OCI-LY7 (cell line): ENCODE measurements at regions not wholly inside any gene's neighbourhood (a gene's known extent, or its start where the extent isn't known, plus 50 kb on each side); places are given as distances from the start of the nearest gene placed in this dataset.

Experiments used
- BruUV-seq: library from RNA; stranded (reverse); fragments of 400-500 nt; replicated peaks from 2 replicates; lab custom pipeline; 2021; lab: Mats Ljungman, UMichigan
- CTCF ChIA-PET: fragments of 300-600 bp; sonication (Branson Sonifier 250); formaldehyde crosslinking; loops from one replicate; lab custom pipeline; 2022; ENCODE audit warnings: antibody characterized with exemption; ENCODE audit not compliant: unreplicated experiment; lab: Charles Lee
- POLR2A ChIA-PET: fragments of 300-600 bp; sonication (Branson Sonifier 250); formaldehyde crosslinking; loops from one replicate; lab custom pipeline; 2022; ENCODE audit warnings: antibody characterized with exemption; lab: Charles Lee
- DNase-seq: peaks from one replicate; pipeline ENCODE4 v3.0.0-alpha.2; 2015; ENCODE audit warnings: low spot score
- H2AFZ ChIP-seq: fragments of 200-600 bp; sonication (generic), shearing (Covaris generic); 2 replicates; pipeline ENCODE4 v1.6.1; 2014; ENCODE audit warnings: mild to moderate bottlenecking, antibody characterized with exemption, low read length, moderate library complexity
- H3K27ac ChIP-seq: fragments of 200-600 bp; sonication (generic); 2 replicates; pipeline ENCODE4 v1.5.1; 2014; ENCODE audit warnings: mixed run types, low read depth, mild to moderate bottlenecking, moderate library complexity, low read length, inconsistent platforms; ENCODE audit not compliant: poor library complexity, severe bottlenecking
- H3K36me3 ChIP-seq: fragments of 200-600 bp; sonication (generic); 2 replicates; pipeline ENCODE4 v1.6.1; 2014; ENCODE audit warnings: mild to moderate bottlenecking, antibody characterized with exemption, low read length, moderate library complexity, mixed read lengths; ENCODE audit not compliant: insufficient read depth
- H3K4me1 ChIP-seq: fragments of 200-600 bp; sonication (generic); 2 replicates; pipeline ENCODE4 v1.5.1; 2014; ENCODE audit warnings: mild to moderate bottlenecking, low read length; ENCODE audit not compliant: insufficient read depth, poor library complexity, severe bottlenecking
- H3K4me2 ChIP-seq: fragments of 200-600 bp; sonication (generic); 2 replicates; pipeline ENCODE4 v1.6.1; 2014; ENCODE audit warnings: mild to moderate bottlenecking, low read length
- H3K4me3 ChIP-seq: fragments of 200-600 bp; sonication (generic); 2 replicates; pipeline ENCODE4 v1.5.1; 2014; ENCODE audit warnings: mild to moderate bottlenecking, low read depth, low read length; ENCODE audit not compliant: poor library complexity, severe bottlenecking
- H3K79me2 ChIP-seq: fragments of 200-600 bp; sonication (generic); 2 replicates; pipeline ENCODE4 v1.6.1; 2016; ENCODE audit warnings: low read depth, mild to moderate bottlenecking, low read length, moderate library complexity, mixed read lengths; ENCODE audit not compliant: insufficient read depth
- H3K9me2 ChIP-seq: fragments of 200-600 bp; sonication (generic); 2 replicates; pipeline ENCODE4 v1.6.1; 2016; ENCODE audit warnings: mild to moderate bottlenecking, low read length, mixed read lengths; ENCODE audit not compliant: insufficient read depth
- H3K9me3 ChIP-seq: fragments of 200-600 bp; sonication (generic); 2 replicates; pipeline ENCODE4 v1.6.1; 2014; ENCODE audit warnings: mild to moderate bottlenecking, mixed run types, low read length, mixed read lengths
- H4K20me1 ChIP-seq: fragments of 200-600 bp; sonication (generic); 2 replicates; pipeline ENCODE4 v1.6.1; 2014; ENCODE audit warnings: mild to moderate bottlenecking, antibody characterized with exemption, low read length, moderate library complexity, mixed read lengths; ENCODE audit not compliant: insufficient read depth
- EZH2phosphoT487 ChIP-seq: fragments of 200-600 bp; sonication (generic); IDR thresholded peaks from 2 replicates; pipeline ENCODE4 v1.6.1; 2018; ENCODE audit warnings: low read depth, borderline replicate concordance, mild to moderate bottlenecking, mixed run types, antibody characterized with exemption, low read length, moderate library complexity, mixed read lengths
- intact Hi-C: fragments of 100-400 bp; cut with micrococcal nuclease; formaldehyde crosslinking; loops from one replicate; pipeline ENCODE4 v1.10.0; 2022; ENCODE audit not compliant: unreplicated experiment
- TF ChIP-seq, protein P1 (sequence below): fragments of 200-600 bp; sonication (generic); conservative IDR thresholded peaks from 2 replicates; pipeline ENCODE4 v1.5.1; 2014; ENCODE audit warnings: mild to moderate bottlenecking, antibody characterized with exemption, low read length, moderate library complexity, mixed read lengths

DNA sequence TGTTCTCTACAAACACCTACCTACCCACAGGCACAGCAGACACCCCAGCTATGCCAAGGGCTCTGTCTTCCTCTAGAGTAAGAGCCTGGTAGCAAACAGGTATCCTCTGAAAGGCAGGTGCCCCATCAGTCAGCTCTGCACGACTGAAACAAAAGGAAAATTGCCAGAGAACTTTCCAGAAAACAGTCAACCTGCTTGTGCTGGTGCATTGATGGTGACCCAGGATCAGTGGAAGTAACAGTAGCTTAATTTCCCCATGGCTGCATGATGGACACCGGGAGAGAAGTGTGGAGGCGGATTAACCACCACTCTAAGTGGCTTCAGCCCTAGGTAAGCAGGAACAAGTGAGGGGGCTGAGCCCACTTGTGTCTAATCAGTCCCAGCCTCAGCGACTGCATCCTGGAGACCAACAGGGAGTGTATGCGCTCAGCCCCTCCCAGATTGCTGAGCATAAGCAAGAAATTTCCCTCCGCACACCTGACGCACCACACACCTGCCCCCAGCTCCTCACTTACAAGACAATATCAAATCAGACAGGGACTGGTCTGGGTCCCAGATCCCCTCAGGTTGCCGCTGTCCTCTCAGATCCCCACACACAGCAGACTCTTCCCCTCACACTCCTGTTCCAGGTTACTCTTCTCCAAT, 70.7 kb upstream of the IGLL5 start:
- H3K79me2 ChIP-seq, result no peaks in the 10 kb centered on the region
- H3K9me2 ChIP-seq, result no peaks in the 10 kb centered on the region
- H4K20me1 ChIP-seq, result no peaks in the 10 kb centered on the region
- no peak overlapping the region for H3K27ac ChIP-seq
- no TSS peak for BruUV-seq
- no peaks in the 10 kb centered on the region for H3K36me3 ChIP-seq
- 0 out of 2 replicates have a peak overlapping the region, but pooled peaks have one; percentile 21 for H3K4me2 ChIP-seq
- POLR2A ChIA-PET, result no interaction called here
- TF ChIP-seq EZH2phosphoT487, result no peak
- TF ChIP-seq, protein P1, sequence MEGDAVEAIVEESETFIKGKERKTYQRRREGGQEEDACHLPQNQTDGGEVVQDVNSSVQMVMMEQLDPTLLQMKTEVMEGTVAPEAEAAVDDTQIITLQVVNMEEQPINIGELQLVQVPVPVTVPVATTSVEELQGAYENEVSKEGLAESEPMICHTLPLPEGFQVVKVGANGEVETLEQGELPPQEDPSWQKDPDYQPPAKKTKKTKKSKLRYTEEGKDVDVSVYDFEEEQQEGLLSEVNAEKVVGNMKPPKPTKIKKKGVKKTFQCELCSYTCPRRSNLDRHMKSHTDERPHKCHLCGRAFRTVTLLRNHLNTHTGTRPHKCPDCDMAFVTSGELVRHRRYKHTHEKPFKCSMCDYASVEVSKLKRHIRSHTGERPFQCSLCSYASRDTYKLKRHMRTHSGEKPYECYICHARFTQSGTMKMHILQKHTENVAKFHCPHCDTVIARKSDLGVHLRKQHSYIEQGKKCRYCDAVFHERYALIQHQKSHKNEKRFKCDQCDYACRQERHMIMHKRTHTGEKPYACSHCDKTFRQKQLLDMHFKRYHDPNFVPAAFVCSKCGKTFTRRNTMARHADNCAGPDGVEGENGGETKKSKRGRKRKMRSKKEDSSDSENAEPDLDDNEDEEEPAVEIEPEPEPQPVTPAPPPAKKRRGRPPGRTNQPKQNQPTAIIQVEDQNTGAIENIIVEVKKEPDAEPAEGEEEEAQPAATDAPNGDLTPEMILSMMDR, result no peak
- no peak overlapping the region for H3K4me3 ChIP-seq
- DNase-seq, result no peak
- H3K9me3 ChIP-seq, result no peaks in the 10 kb centered on the region
- H2AFZ ChIP-seq, result no peak overlapping the region
- intact Hi-C loops, result no loop called here
- peaks cover 85% of the 10 kb centered on the region for H3K4me1 ChIP-seq
- CTCF ChIA-PET, result interaction anchor here (0.6 to 1.1 kb wide), 3 partner anchors 33 to 743 kb away, joined by 3 read pairs; no protein-coding TSS in a partner anchor

DNA sequence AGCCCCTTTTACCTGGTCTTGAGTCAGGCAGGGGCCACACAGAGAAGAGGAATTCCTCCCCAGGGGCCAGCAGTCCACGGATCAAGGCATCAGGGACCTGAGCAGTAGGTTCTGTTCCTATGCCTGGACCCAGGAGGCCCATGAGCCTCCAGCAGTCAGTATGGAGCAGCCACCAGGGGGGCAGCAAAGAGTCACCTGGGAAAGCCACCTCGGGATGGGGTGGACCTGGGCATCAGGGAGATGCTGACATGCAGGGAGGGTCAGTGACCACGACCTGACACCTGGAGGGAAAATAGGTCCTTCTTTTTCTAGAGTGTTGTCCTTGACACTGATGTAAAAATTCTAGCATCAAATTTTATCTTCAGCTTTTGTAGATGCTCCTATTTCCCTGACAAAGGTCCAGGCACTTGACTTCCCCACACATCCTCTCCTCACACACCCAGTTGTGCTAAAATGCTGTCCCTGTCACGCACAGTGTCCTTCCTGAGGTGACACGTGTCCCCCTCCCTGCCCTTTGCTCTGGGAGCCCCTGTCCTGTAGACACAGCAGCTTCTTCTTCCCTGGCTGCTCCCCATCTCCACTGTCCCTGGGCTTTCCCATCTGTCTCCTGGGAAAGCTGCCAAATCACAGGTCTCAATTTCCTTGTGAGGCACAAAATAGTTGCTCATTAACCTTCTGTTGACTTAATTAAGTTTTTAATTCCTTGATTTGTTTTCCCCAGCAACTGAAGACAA, 70.0 kb upstream of the IGLL5 start:
- Histone ChIP-seq H3K79me2 (no peaks in the 10 kb centered on the region), H3K4me3 (no peak overlapping the region), H4K20me1 (no peaks in the 10 kb centered on the region), H3K36me3 (no peaks in the 10 kb centered on the region), H3K27ac (peak overlapping the region; percentile 83), H3K4me1 (peaks cover 85% of the 10 kb centered on the region), H3K9me3 (no peaks in the 10 kb centered on the region), H3K4me2 (peak overlapping the region; percentile 71), H2AFZ (no peak overlapping the region), H3K9me2 (no peaks in the 10 kb centered on the region)
- no peak for DNase-seq
- ChIA-PET CTCF (interaction anchor here (0.6 kb wide), 1 partner anchor 744 kb away, joined by 3 read pairs; no protein-coding TSS in a partner anchor), POLR2A (interaction anchor here (1.1 kb wide), 1 partner anchor 32 kb away, joined by 3 read pairs; no protein-coding TSS in a partner anchor)
- no TSS peak for BruUV-seq
- intact Hi-C loops, result no loop called here
- TF ChIP-seq, protein P1, result peak; percentile 72
- no peak for TF ChIP-seq EZH2phosphoT487
